ENCODE measurements at regions not wholly inside any gene's neighbourhood (a gene's known extent, or its start where the extent isn't known, plus 50 kb on each side); places are given as distances from the start of the nearest gene placed in this dataset.

- DNase-seq (ENCODE audit: low read depth, low spot score) (no peak), FAIRE-seq (no peak)
- Histone ChIP-seq H3K36me3 (ENCODE audit: control insufficient read depth in 2 of 2, extremely low read depth in 1 of 2, insufficient read depth in 2 of 2, low read length in 2 of 2) (no peaks in the 10 kb centered on the region), H3K4me1 (ENCODE audit: control insufficient read depth, extremely low read depth, insufficient read depth, low read length) (no peaks in the 10 kb centered on the region), H3K9me1 (ENCODE audit: control insufficient read depth, extremely low read depth, insufficient read depth, low read length) (no peaks in the 10 kb centered on the region), H3K4me3 (ENCODE audit: control insufficient read depth in 2 of 3, extremely low read depth in 1 of 3, insufficient read depth in 2 of 3, low read depth in 1 of 3, low read length in 3 of 3) (no peak overlapping the region), H3K4me2 (ENCODE audit: control insufficient read depth, extremely low read depth, insufficient read depth, low read depth, low read length) (no peak overlapping the region), H2AFZ (ENCODE audit: control insufficient read depth, low read length) (no peak overlapping the region), H3K9ac (ENCODE audit: control insufficient read depth, extremely low read depth, insufficient read depth, low read length) (no peak overlapping the region), H4K20me1 (ENCODE audit: control insufficient read depth, extremely low read depth, insufficient read depth, low read length) (no peaks in the 10 kb centered on the region), H3K9me3 (ENCODE audit: control insufficient read depth, low read depth, low read length) (no peaks in the 10 kb centered on the region), H3K27ac (ENCODE audit: control insufficient read depth, insufficient read depth, low read length) (no peak overlapping the region), H3K79me2 (ENCODE audit: control insufficient read depth, insufficient read depth, low read length) (no peaks in the 10 kb centered on the region), H3K27me3 (ENCODE audit: control insufficient read depth, extremely low read depth, insufficient read depth, low read length) (no peaks in the 10 kb centered on the region)
- TF ChIP-seq EZH2 (IDR thresholded peaks at IDR 0.05; ENCODE audit: low read length): no peak
- TF ChIP-seq CTCF (optimal IDR thresholded peaks at IDR 0.05 in 1 of 3, IDR thresholded peaks at IDR 0.05 in 1 of 3, conservative IDR thresholded peaks at IDR 0.05 in 1 of 3; ENCODE audit: extremely low read depth in 1 of 3, insufficient read depth in 2 of 3, low read length in 3 of 3): no peak
- dilution Hi-C loops (cut with MboI; ENCODE audit: extremely low pct_ligation_motif_present, low sequenced_read_pairs): no loop called here
Observed at GRCh38 chr4:155611501-155611900, 55.1 kb upstream of the GUCY1A1 start.

- no peak for FAIRE-seq
- no peak overlapping the region for H3K4me2 ChIP-seq (ENCODE audit: control insufficient read depth, extremely low read depth, insufficient read depth, low read depth, low read length)
Observed at GRCh38 chr4:155610143-155610542, 56.5 kb upstream of the GUCY1A1 start.

GRCh38 chr4:155609455-155610059 lies 57.1 kb upstream of the GUCY1A1 start:
- Histone ChIP-seq H3K36me3 (ENCODE audit: control insufficient read depth in 2 of 2, extremely low read depth in 1 of 2, insufficient read depth in 2 of 2, low read length in 2 of 2) (no peaks in the 10 kb centered on the region), H3K79me2 (ENCODE audit: control insufficient read depth, insufficient read depth, low read length) (no peaks in the 10 kb centered on the region), H3K9ac (ENCODE audit: control insufficient read depth, extremely low read depth, insufficient read depth, low read length) (no peak overlapping the region), H3K27me3 (ENCODE audit: control insufficient read depth, extremely low read depth, insufficient read depth, low read length) (no peaks in the 10 kb centered on the region), H3K4me2 (ENCODE audit: control insufficient read depth, extremely low read depth, insufficient read depth, low read depth, low read length) (no peak overlapping the region), H4K20me1 (ENCODE audit: control insufficient read depth, extremely low read depth, insufficient read depth, low read length) (no peaks in the 10 kb centered on the region), H2AFZ (ENCODE audit: control insufficient read depth, low read length) (no peak overlapping the region), H3K4me3 (ENCODE audit: control insufficient read depth in 2 of 3, extremely low read depth in 1 of 3, insufficient read depth in 2 of 3, low read depth in 1 of 3, low read length in 3 of 3) (no peak overlapping the region), H3K9me1 (ENCODE audit: control insufficient read depth, extremely low read depth, insufficient read depth, low read length) (no peaks in the 10 kb centered on the region), H3K4me1 (ENCODE audit: control insufficient read depth, extremely low read depth, insufficient read depth, low read length) (peaks cover 3% of the 10 kb centered on the region), H3K27ac (ENCODE audit: control insufficient read depth, insufficient read depth, low read length) (no peak overlapping the region), H3K9me3 (ENCODE audit: control insufficient read depth, low read depth, low read length) (no peaks in the 10 kb centered on the region)
- FAIRE-seq (no peak), DNase-seq (ENCODE audit: low read depth, low spot score) (no peak)
- TF ChIP-seq CTCF (optimal IDR thresholded peaks at IDR 0.05 in 1 of 3, IDR thresholded peaks at IDR 0.05 in 1 of 3, conservative IDR thresholded peaks at IDR 0.05 in 1 of 3; ENCODE audit: extremely low read depth in 1 of 3, insufficient read depth in 2 of 3, low read length in 3 of 3) (no peak), EZH2 (IDR thresholded peaks at IDR 0.05; ENCODE audit: low read length) (no peak)
- dilution Hi-C loops (cut with MboI; ENCODE audit: extremely low pct_ligation_motif_present, low sequenced_read_pairs): no loop called here

More at GRCh38 chr4:155610143-155610542, 56.5 kb upstream of the GUCY1A1 start:
- TF ChIP-seq EZH2 (IDR thresholded peaks at IDR 0.05; ENCODE audit: low read length): no peak
- no peak for DNase-seq (ENCODE audit: low read depth, low spot score)
- Histone ChIP-seq H2AFZ (ENCODE audit: control insufficient read depth, low read length) (no peak overlapping the region), H4K20me1 (ENCODE audit: control insufficient read depth, extremely low read depth, insufficient read depth, low read length) (no peaks in the 10 kb centered on the region), H3K27me3 (ENCODE audit: control insufficient read depth, extremely low read depth, insufficient read depth, low read length) (no peaks in the 10 kb centered on the region), H3K9me3 (ENCODE audit: control insufficient read depth, low read depth, low read length) (no peaks in the 10 kb centered on the region), H3K9me1 (ENCODE audit: control insufficient read depth, extremely low read depth, insufficient read depth, low read length) (no peaks in the 10 kb centered on the region), H3K36me3 (ENCODE audit: control insufficient read depth in 2 of 2, extremely low read depth in 1 of 2, insufficient read depth in 2 of 2, low read length in 2 of 2) (no peaks in the 10 kb centered on the region), H3K27ac (ENCODE audit: control insufficient read depth, insufficient read depth, low read length) (no peak overlapping the region), H3K4me1 (ENCODE audit: control insufficient read depth, extremely low read depth, insufficient read depth, low read length) (peaks cover under 1% of the 10 kb centered on the region), H3K79me2 (ENCODE audit: control insufficient read depth, insufficient read depth, low read length) (no peaks in the 10 kb centered on the region), H3K9ac (ENCODE audit: control insufficient read depth, extremely low read depth, insufficient read depth, low read length) (no peak overlapping the region), H3K4me3 (ENCODE audit: control insufficient read depth in 2 of 3, extremely low read depth in 1 of 3, insufficient read depth in 2 of 3, low read depth in 1 of 3, low read length in 3 of 3) (no peak overlapping the region)
- dilution Hi-C loops (cut with MboI; ENCODE audit: extremely low pct_ligation_motif_present, low sequenced_read_pairs): no loop called here
